HCT116 (cell line): ENCODE measurements at regions not wholly inside any gene's neighbourhood (a gene's known extent, or its start where the extent isn't known, plus 50 kb on each side); places are given as distances from the start of the nearest gene placed in this dataset.

Experiments
- ATAC-seq: fragments of 200-7000 bp; cut with Tn5 transposase; 2 replicates; pipeline ENCODE4 v1.9.1; 2020; ENCODE audit warnings: mild to moderate bottlenecking, moderate library complexity
- BruUV-seq: library from RNA; stranded (reverse); fragments of 400-500 nt; replicated peaks from 2 replicates; lab custom pipeline; 2021; lab: Mats Ljungman, UMichigan
- CTCF ChIA-PET: fragments of 300-600 bp; sonication (Branson Sonifier 250); formaldehyde crosslinking; loops from one replicate; lab custom pipeline; 2021; ENCODE audit warnings: antibody characterized with exemption; lab: Charles Lee
- POLR2A ChIA-PET: fragments of 300-600, 350-600 bp; sonication (Branson Sonifier 250); formaldehyde crosslinking; loops from one replicate; lab custom pipeline; 2021; ENCODE audit warnings: antibody characterized with exemption; lab: Charles Lee
- RAD21 ChIA-PET, 2 experiments: fragments of 300-600 bp; sonication (Branson Sonifier 250); formaldehyde crosslinking; loops; one replicate each; lab custom pipeline; 2023; ENCODE audit warnings: low total read pairs in 2 of 2; ENCODE audit not compliant: uncharacterized antibody in 2 of 2, unreplicated experiment in 2 of 2, low non-redundant PET in 1 of 2; lab: Charles Lee
- DNase-seq: peaks from one replicate; pipeline ENCODE4 v3.0.0-alpha.2; 2010; ENCODE audit warnings: low read depth, low spot score
- H2AFZ ChIP-seq: fragments of 200-600 bp; shearing (Covaris generic), sonication (generic); 2 replicates; pipeline ENCODE4 v1.6.1; 2017; ENCODE audit warnings: low read depth, mixed run types, mixed read lengths, antibody characterized with exemption, low read length; ENCODE audit not compliant: poor library complexity, severe bottlenecking
- H3K27ac ChIP-seq: 2 replicates; pipeline ENCODE4 v1.5.1; 2012; ENCODE audit warnings: low read depth, low read length
- H3K27me3 ChIP-seq: fragments of 200-600 bp; sonication (generic); 2 replicates; pipeline ENCODE4 v1.6.1; 2016; ENCODE audit warnings: mixed run types, low read length, mixed read lengths; ENCODE audit not compliant: insufficient read depth
- H3K36me3 ChIP-seq, 2 experiments: fragments of 200-500 bp in 1 of 2; fragments of 200-600 bp in 1 of 2; sonication (Bioruptor generic) in 1 of 2; sonication (generic) in 1 of 2; 2 replicates each; pipeline versions ENCODE4 v1.5.1 to v1.6.1; 2014 to 2016; ENCODE audit warnings: low read length in 2 of 2, inconsistent platforms in 1 of 2, mixed read lengths in 1 of 2, mixed run types in 1 of 2; ENCODE audit not compliant: insufficient read depth in 2 of 2, control insufficient read depth in 1 of 2
- H3K4me1 ChIP-seq, 2 experiments: fragments of 200-600 bp in 1 of 2; sonication (generic) in 1 of 2; 2 replicates each; pipeline versions ENCODE4 v1.5.1 to v1.6.1; 2012 to 2017; ENCODE audit warnings: low read length in 2 of 2, inconsistent platforms in 1 of 2, mild to moderate bottlenecking in 1 of 2, mixed read lengths in 1 of 2, mixed run types in 1 of 2, moderate library complexity in 1 of 2; ENCODE audit not compliant: insufficient read depth in 2 of 2, control insufficient read depth in 1 of 2
- H3K4me2 ChIP-seq: fragments of 200-600 bp; sonication (generic); 2 replicates; pipeline ENCODE4 v1.6.1; 2017; ENCODE audit warnings: mixed run types, low read length, mixed read lengths
- H3K4me3 ChIP-seq, 2 experiments: fragments of 200-600 bp in 1 of 2; sonication (generic) in 1 of 2; replicated peaks in 1 of 2; 2 replicates each; pipeline ENCODE4 v1.5.1; 2011 to 2016; ENCODE audit warnings: low read length in 2 of 2, control low read depth in 1 of 2, low read depth in 1 of 2, mild to moderate bottlenecking in 1 of 2, mixed read lengths in 1 of 2, mixed run types in 1 of 2
- H3K79me2 ChIP-seq: fragments of 200-600 bp; sonication (generic); 2 replicates; pipeline ENCODE4 v1.6.1; 2017; ENCODE audit warnings: mild to moderate bottlenecking, mixed run types, low read length, moderate library complexity, mixed read lengths; ENCODE audit not compliant: insufficient read depth
- H3K9ac ChIP-seq: fragments of 200-600 bp; sonication (generic); 2 replicates; pipeline ENCODE4 v1.6.1; 2016; ENCODE audit warnings: low read length, mixed read lengths
- H3K9me2 ChIP-seq: fragments of 200-600 bp; sonication (generic), shearing (Covaris generic); 2 replicates; pipeline ENCODE4 v1.6.1; 2017; ENCODE audit warnings: mixed run types, mild to moderate bottlenecking, moderate library complexity; ENCODE audit not compliant: insufficient read depth
- H3K9me3 ChIP-seq, 2 experiments: fragments of 200-500 bp in 1 of 2; fragments of 200-600 bp in 1 of 2; sonication (Bioruptor generic) in 1 of 2; sonication (generic) in 1 of 2; 2 replicates each; pipeline ENCODE4 v1.6.1; 2014 to 2017; ENCODE audit warnings: low read length in 2 of 2, mixed read lengths in 2 of 2, inconsistent platforms in 1 of 2, low read depth in 1 of 2, mild to moderate bottlenecking in 1 of 2, mixed run types in 1 of 2, moderate library complexity in 1 of 2; ENCODE audit not compliant: control insufficient read depth in 1 of 2, insufficient read depth in 1 of 2
- H4K20me1 ChIP-seq: fragments of 200-600 bp; sonication (generic), shearing (Covaris generic); 2 replicates; pipeline ENCODE4 v1.6.1; 2017; ENCODE audit warnings: mixed run types, mild to moderate bottlenecking, moderate library complexity; ENCODE audit not compliant: insufficient read depth
- CBX3 ChIP-seq: IDR thresholded peaks from 2 replicates; pipeline ENCODE4 v1.6.1; 2012; ENCODE audit warnings: low read depth
- CEBPB ChIP-seq: IDR thresholded peaks from 2 replicates; pipeline ENCODE4 v1.6.1; 2012; ENCODE audit warnings: low read depth
- EGR1 ChIP-seq: IDR thresholded peaks from 2 replicates; pipeline ENCODE4 v1.6.1; 2012; ENCODE audit warnings: low read depth
- FOSL1 ChIP-seq: IDR thresholded peaks from 2 replicates; pipeline ENCODE4 v1.6.1; 2012; ENCODE audit warnings: low read depth
- POLR2A ChIP-seq: IDR thresholded peaks from 2 replicates; pipeline ENCODE4 v1.7.0; 2011; ENCODE audit warnings: borderline replicate concordance; ENCODE audit not compliant: insufficient read depth, insufficient read length; ENCODE audit errors: extremely low read depth
- POLR2AphosphoS5 ChIP-seq: IDR thresholded peaks from 2 replicates; pipeline ENCODE4 v1.6.1; 2011; ENCODE audit warnings: mild to moderate bottlenecking, low read depth, low read length, moderate library complexity
- RAD21 ChIP-seq: IDR thresholded peaks from 2 replicates; pipeline ENCODE4 v1.6.1; 2012; ENCODE audit warnings: low read depth, mild to moderate bottlenecking
- REST ChIP-seq: IDR thresholded peaks from 2 replicates; pipeline ENCODE4 v1.6.1; 2012; ENCODE audit warnings: low read depth
- SIN3A ChIP-seq: IDR thresholded peaks from 2 replicates; pipeline ENCODE4 v1.6.1; 2012; ENCODE audit warnings: low read depth
- SP1 ChIP-seq: IDR thresholded peaks from 2 replicates; pipeline ENCODE4 v1.6.1; 2012; ENCODE audit warnings: low read depth
- SRF ChIP-seq: IDR thresholded peaks from 2 replicates; pipeline ENCODE4 v1.6.1; 2012; ENCODE audit warnings: low read depth
- TCF7L2 ChIP-seq: IDR thresholded peaks from 2 replicates; pipeline ENCODE4 v1.7.0; 2011; ENCODE audit warnings: borderline replicate concordance, inconsistent platforms; ENCODE audit not compliant: insufficient read depth, insufficient read length; ENCODE audit errors: extremely low read depth
- YY1 ChIP-seq: IDR thresholded peaks from 2 replicates; pipeline ENCODE4 v1.6.1; 2011; ENCODE audit warnings: low read length, low read depth, moderate library complexity, mild to moderate bottlenecking; ENCODE audit not compliant: insufficient replicate concordance; ENCODE audit errors: extremely low read depth
- ZNF274 ChIP-seq: fragments of 200-500 bp; sonication (Bioruptor generic); IDR thresholded peaks from 2 replicates; pipeline ENCODE4 v1.6.1; 2014; ENCODE audit warnings: mild to moderate bottlenecking, low read depth, low read length, inconsistent platforms
- intact Hi-C: fragments of 100-400 bp; cut with micrococcal nuclease; formaldehyde crosslinking; loops from 2 replicates; pipeline ENCODE4 v1.10.0; 2022
- TF ChIP-seq, protein P1 (sequence below): IDR thresholded peaks from 2 replicates; pipeline ENCODE4 v1.6.1; 2012
- TF ChIP-seq, protein P2 (sequence below): IDR thresholded peaks from 2 replicates; pipeline ENCODE4 v1.6.1; 2012

DNA sequence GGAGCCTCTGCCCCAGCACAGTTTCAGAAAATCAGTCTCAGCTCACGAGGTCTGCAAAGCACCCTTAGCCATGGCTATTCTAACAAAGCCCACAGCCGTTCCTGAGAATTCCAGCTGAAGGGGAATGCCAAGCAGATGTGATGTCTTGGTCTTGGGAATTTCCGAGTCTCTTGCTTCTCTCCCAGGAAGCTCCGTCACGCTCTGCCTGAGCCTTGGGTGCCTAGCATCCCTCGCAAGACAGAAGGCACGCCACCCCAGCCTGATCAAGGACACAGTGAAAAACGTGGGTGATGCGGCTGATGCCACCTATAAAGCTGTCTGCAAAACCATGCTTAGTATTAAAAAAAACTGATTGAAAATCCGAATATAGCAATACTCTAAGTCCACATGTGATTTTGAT is 254.6 kb downstream of the SH3BP4 start:
- no peaks in the 10 kb centered on the region for H3K9me3 ChIP-seq
- H2AFZ ChIP-seq: no peak overlapping the region
- ATAC-seq (no peak), DNase-seq (no peak)
- H3K4me3 ChIP-seq: no peak overlapping the region
- no peak overlapping the region for H3K9ac ChIP-seq
- no peak overlapping the region for H3K4me2 ChIP-seq
- 0 out of 2 replicates have a peak, but pooled peaks cover 4% of the 10 kb centered on the region for H3K27me3 ChIP-seq
- no peaks in the 10 kb centered on the region for H3K36me3 ChIP-seq
- H3K79me2 ChIP-seq: no peaks in the 10 kb centered on the region
- CTCF ChIA-PET: no interaction called here
- no peak overlapping the region for H3K27ac ChIP-seq
- H3K9me2 ChIP-seq: no peaks in the 10 kb centered on the region
- H4K20me1 ChIP-seq: no peaks in the 10 kb centered on the region
- RAD21 ChIA-PET: no interaction called here
- TF ChIP-seq YY1: no peak
- no peak for TF ChIP-seq EGR1
- no peak for TF ChIP-seq ZNF274
- no peak for TF ChIP-seq CBX3
- no peak for TF ChIP-seq REST
- TF ChIP-seq SRF: no peak
- TF ChIP-seq, protein P1, sequence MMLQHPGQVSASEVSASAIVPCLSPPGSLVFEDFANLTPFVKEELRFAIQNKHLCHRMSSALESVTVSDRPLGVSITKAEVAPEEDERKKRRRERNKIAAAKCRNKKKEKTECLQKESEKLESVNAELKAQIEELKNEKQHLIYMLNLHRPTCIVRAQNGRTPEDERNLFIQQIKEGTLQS: no peak
- no peak for TF ChIP-seq POLR2AphosphoS5
- TF ChIP-seq, protein P2, sequence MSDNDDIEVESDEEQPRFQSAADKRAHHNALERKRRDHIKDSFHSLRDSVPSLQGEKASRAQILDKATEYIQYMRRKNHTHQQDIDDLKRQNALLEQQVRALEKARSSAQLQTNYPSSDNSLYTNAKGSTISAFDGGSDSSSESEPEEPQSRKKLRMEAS: no peak
- TF ChIP-seq RAD21: no peak
- no peak for TF ChIP-seq SP1
- TF ChIP-seq FOSL1: no peak
- TF ChIP-seq TCF7L2: no peak
- no peak for TF ChIP-seq POLR2A
- no peak for TF ChIP-seq CEBPB
- no peak for TF ChIP-seq SIN3A
- intact Hi-C loops: no loop called here
- POLR2A ChIA-PET: no interaction called here
- H3K4me1 ChIP-seq: no peaks in the 10 kb centered on the region
- no TSS peak for BruUV-seq
